ENCODE measurements at regions not wholly inside any gene's neighbourhood (a gene's known extent, or its start where the extent isn't known, plus 50 kb on each side); places are given as distances from the start of the nearest gene placed in this dataset.

DNA sequence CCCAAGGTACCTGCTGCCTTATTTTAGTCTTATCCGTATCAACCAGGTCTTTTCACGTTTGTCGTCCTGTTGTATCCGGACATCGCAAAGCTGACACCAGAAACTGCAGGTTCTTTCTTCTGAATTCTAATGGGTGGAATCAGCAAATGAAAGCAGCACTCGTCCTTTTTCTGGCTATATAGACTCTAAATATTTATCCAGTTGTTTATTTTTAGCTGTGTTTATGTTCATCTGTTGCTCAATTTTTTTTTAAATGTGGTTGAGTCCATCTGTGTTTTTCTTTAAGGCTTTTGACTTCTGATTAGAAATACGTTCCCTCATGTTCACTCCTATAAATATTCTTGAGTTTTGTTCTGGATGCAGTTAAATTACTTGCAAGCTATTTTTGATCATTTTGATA, 831.7 kb downstream of the MTRR start:
- H3K27me3 ChIP-seq (replicated peaks; ENCODE audit: control insufficient read depth, insufficient read depth, low read length) = no peaks in the 10 kb centered on the region
- no peak for DNase-seq (ENCODE audit: extremely low read depth, insufficient read length)
- no peak overlapping the region for H3K4me3 ChIP-seq (replicated peaks; ENCODE audit: low read depth, low read length)
- H3K36me3 ChIP-seq (ENCODE audit: control insufficient read depth, insufficient read depth, low read length) = no peaks in the 10 kb centered on the region
- no peak for TF ChIP-seq CTCF (IDR thresholded peaks at IDR 0.05; ENCODE audit: insufficient read depth, low read length, poor library complexity, severe bottlenecking)

DNA sequence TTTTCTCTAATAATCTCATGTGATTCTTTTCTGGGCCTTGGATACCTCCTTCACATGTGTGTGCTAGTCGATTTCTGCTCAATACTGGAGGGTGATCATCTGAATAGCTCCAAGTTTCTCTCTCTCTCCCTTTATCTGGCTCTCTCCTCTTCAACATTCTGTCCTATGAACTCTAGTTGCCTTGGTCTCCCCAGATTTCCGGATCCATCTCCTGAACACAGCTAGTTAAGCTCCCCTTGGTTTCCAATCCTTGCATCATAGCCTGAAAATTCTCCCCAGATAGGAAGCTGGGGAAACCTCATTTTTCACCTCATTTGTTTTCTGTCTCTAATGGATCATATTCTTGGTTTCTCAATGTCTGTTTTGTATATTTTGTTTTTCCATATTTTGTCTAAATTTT, 832.3 kb downstream of the MTRR start:
- no peak overlapping the region for H3K4me3 ChIP-seq (replicated peaks; ENCODE audit: low read depth, low read length)
- no peaks in the 10 kb centered on the region for H3K27me3 ChIP-seq (replicated peaks; ENCODE audit: control insufficient read depth, insufficient read depth, low read length)
- no peak for TF ChIP-seq CTCF (IDR thresholded peaks at IDR 0.05; ENCODE audit: insufficient read depth, low read length, poor library complexity, severe bottlenecking)
- no peak for DNase-seq (ENCODE audit: extremely low read depth, insufficient read length)
- H3K36me3 ChIP-seq (ENCODE audit: control insufficient read depth, insufficient read depth, low read length) = no peaks in the 10 kb centered on the region

DNA sequence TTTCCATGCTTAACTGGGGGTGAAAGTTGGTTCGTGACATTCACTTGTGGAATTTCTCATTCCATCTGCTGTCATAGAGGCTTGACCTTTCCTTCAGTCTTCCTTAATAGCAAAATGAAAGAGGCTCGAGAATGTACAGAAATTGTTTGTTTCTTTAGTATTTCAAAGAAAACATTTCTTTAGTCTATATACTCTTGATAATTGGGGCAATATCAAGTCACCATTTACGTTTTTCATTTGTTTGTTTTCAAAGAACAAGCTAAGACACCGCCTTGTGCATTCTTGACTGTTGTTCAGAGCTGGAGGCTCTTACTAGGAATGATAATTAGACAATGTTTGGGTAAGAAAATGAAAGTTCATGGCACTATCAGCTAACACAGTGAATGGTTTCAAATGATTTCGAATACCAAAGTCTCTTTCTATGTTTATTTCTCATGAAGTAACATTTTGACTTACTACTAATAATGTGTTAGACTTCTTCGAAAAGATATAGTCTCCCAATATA, 835.4 kb downstream of the SEMA5A start:
- no peak for TF ChIP-seq CTCF (IDR thresholded peaks at IDR 0.05; ENCODE audit: insufficient read depth, low read length, poor library complexity, severe bottlenecking)
- Histone ChIP-seq H3K4me3 (replicated peaks; ENCODE audit: low read depth, low read length) (no peak overlapping the region), H3K36me3 (ENCODE audit: control insufficient read depth, insufficient read depth, low read length) (no peaks in the 10 kb centered on the region)

GRCh38 chr5:8714198-8714597, 831.7 kb downstream of the SEMA5A start:
- no peaks in the 10 kb centered on the region for H3K27me3 ChIP-seq (replicated peaks; ENCODE audit: control insufficient read depth, insufficient read depth, low read length)
- no peaks in the 10 kb centered on the region for H3K36me3 ChIP-seq (ENCODE audit: control insufficient read depth, insufficient read depth, low read length)
- DNase-seq (ENCODE audit: extremely low read depth, insufficient read length) = no peak
- no peak overlapping the region for H3K4me3 ChIP-seq (replicated peaks; ENCODE audit: low read depth, low read length)
- no peak for TF ChIP-seq CTCF (IDR thresholded peaks at IDR 0.05; ENCODE audit: insufficient read depth, low read length, poor library complexity, severe bottlenecking)

More for the DNA sequence above, 835.4 kb downstream of the SEMA5A start:
- DNase-seq (ENCODE audit: extremely low read depth, insufficient read length) = no peak
- no peaks in the 10 kb centered on the region for H3K27me3 ChIP-seq (replicated peaks; ENCODE audit: control insufficient read depth, insufficient read depth, low read length)

GRCh38 chr5:8714861-8715260, 831.0 kb downstream of the SEMA5A start:
- no peak for DNase-seq (ENCODE audit: extremely low read depth, insufficient read length)
- H3K4me3 ChIP-seq (replicated peaks; ENCODE audit: low read depth, low read length) = no peak overlapping the region
- TF ChIP-seq CTCF (IDR thresholded peaks at IDR 0.05; ENCODE audit: insufficient read depth, low read length, poor library complexity, severe bottlenecking) = no peak
- no peaks in the 10 kb centered on the region for H3K36me3 ChIP-seq (ENCODE audit: control insufficient read depth, insufficient read depth, low read length)
- no peaks in the 10 kb centered on the region for H3K27me3 ChIP-seq (replicated peaks; ENCODE audit: control insufficient read depth, insufficient read depth, low read length)

DNA sequence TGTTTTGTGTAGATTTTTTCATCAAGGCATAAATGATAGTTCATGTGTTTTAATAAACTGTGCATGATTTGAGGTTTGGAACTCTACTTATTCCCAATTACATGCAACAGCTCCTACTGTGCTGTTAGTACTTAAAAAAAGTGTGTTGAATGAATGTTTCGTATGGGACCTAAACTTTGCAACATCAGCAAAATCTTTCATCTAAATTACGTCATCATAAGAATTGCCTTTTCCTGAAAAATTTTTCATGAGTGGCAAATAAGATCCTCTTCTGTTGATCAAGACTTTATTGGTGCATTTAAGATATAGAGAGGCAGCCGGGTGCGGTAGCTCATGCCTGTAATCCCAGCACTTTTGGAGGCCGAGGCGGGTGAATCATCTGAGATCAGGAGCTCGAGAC, 826.1 kb downstream of the SEMA5A start:
- TF ChIP-seq CTCF (IDR thresholded peaks at IDR 0.05; ENCODE audit: insufficient read depth, low read length, poor library complexity, severe bottlenecking) = no peak
- Histone ChIP-seq H3K4me3 (replicated peaks; ENCODE audit: low read depth, low read length) (no peak overlapping the region), H3K27me3 (replicated peaks; ENCODE audit: control insufficient read depth, insufficient read depth, low read length) (no peaks in the 10 kb centered on the region), H3K36me3 (ENCODE audit: control insufficient read depth, insufficient read depth, low read length) (no peaks in the 10 kb centered on the region)
- no peak for DNase-seq (ENCODE audit: extremely low read depth, insufficient read length)

All from GM06990 (cell line).